RWPE2 (cell line): ENCODE measurements at regions not wholly inside any gene's neighbourhood (a gene's known extent, or its start where the extent isn't known, plus 50 kb on each side); places are given as distances from the start of the nearest gene placed in this dataset.

Experiments used
- ATAC-seq: fragments of 200-7000 bp; cut with Tn5 transposase; 3 replicates; pipeline ENCODE4 v1.9.1; 2021; ENCODE audit warnings: low read depth
- DNase-seq: peaks from one replicate; pipeline ENCODE4 v3.0.0-alpha.2; 2020; ENCODE audit warnings: low spot score
- H3K27ac ChIP-seq: fragments of 450-650 bp; 2 replicates; pipeline ENCODE4 v1.5.1; 2017; ENCODE audit warnings: mild to moderate bottlenecking; ENCODE audit not compliant: poor library complexity, severe bottlenecking
- H3K27me3 ChIP-seq: fragments of 250-450 bp; sonication (Bioruptor Pico); 2 replicates; pipeline ENCODE4 v1.5.1; 2021; ENCODE audit warnings: mild to moderate bottlenecking, moderate library complexity; ENCODE audit not compliant: insufficient read depth, poor library complexity, severe bottlenecking
- H3K36me3 ChIP-seq: fragments of 250-450 bp; sonication (Bioruptor Pico); 2 replicates; pipeline ENCODE4 v1.5.1; 2020; ENCODE audit warnings: low read depth, mild to moderate bottlenecking, moderate library complexity
- H3K4me1 ChIP-seq: fragments of 250-450 bp; sonication (Bioruptor Pico); 2 replicates; pipeline ENCODE4 v1.5.1; 2021; ENCODE audit warnings: mild to moderate bottlenecking, moderate library complexity; ENCODE audit not compliant: insufficient read depth, poor library complexity, severe bottlenecking
- H3K4me3 ChIP-seq: fragments of 250-450 bp; sonication (Bioruptor Pico); 2 replicates; pipeline ENCODE4 v1.5.1; 2021; ENCODE audit warnings: mild to moderate bottlenecking, moderate library complexity; ENCODE audit not compliant: severe bottlenecking
- H3K9me3 ChIP-seq: fragments of 250-450 bp; sonication (Bioruptor Pico); 2 replicates; pipeline ENCODE4 v1.5.1; 2021; ENCODE audit warnings: mild to moderate bottlenecking, moderate library complexity; ENCODE audit not compliant: severe bottlenecking
- CTCF ChIP-seq: fragments of 450-650 bp; IDR thresholded peaks from one replicate; pipeline ENCODE4 v1.5.1; 2017; ENCODE audit warnings: mild to moderate bottlenecking, moderate library complexity; ENCODE audit not compliant: poor library complexity, severe bottlenecking

GRCh38 chr7:131026297-131027000 is 292.4 kb upstream of the KLF14 start:
- TF ChIP-seq CTCF, result no peak
- Histone ChIP-seq H3K4me1 (peaks cover 15% of the 10 kb centered on the region), H3K4me3 (no peak overlapping the region), H3K27ac (peak overlapping the region; percentile 58), H3K36me3 (no peaks in the 10 kb centered on the region), H3K9me3 (no peaks in the 10 kb centered on the region), H3K27me3 (no peaks in the 10 kb centered on the region)
- ATAC-seq, result peak; percentile 81
- no peak for DNase-seq

- no peak overlapping the region for H3K4me3 ChIP-seq
- ATAC-seq, result peak; percentile 44
- no peaks in the 10 kb centered on the region for H3K9me3 ChIP-seq
- DNase-seq, result no peak
- no peak for TF ChIP-seq CTCF
- H3K27ac ChIP-seq, result peak overlapping the region; percentile 58
- peaks cover 15% of the 10 kb centered on the region for H3K4me1 ChIP-seq
- H3K27me3 ChIP-seq, result no peaks in the 10 kb centered on the region
- no peaks in the 10 kb centered on the region for H3K36me3 ChIP-seq
These were observed 293.3 kb upstream of the KLF14 start for GRCh38 chr7:131027287-131027773.

- DNase-seq (no peak), ATAC-seq (no peak)
- Histone ChIP-seq H3K27me3 (no peaks in the 10 kb centered on the region), H3K36me3 (no peaks in the 10 kb centered on the region), H3K27ac (peak overlapping the region; percentile 58), H3K4me1 (peaks cover 15% of the 10 kb centered on the region), H3K9me3 (no peaks in the 10 kb centered on the region), H3K4me3 (no peak overlapping the region)
- TF ChIP-seq CTCF, result no peak
These were observed 294.3 kb upstream of the KLF14 start for GRCh38 chr7:131028295-131028694.

- no peak for TF ChIP-seq CTCF
- Histone ChIP-seq H3K4me3 (no peak overlapping the region), H3K36me3 (no peaks in the 10 kb centered on the region), H3K27me3 (no peaks in the 10 kb centered on the region), H3K9me3 (no peaks in the 10 kb centered on the region), H3K27ac (no peak overlapping the region), H3K4me1 (peaks cover 15% of the 10 kb centered on the region)
- DNase-seq (no peak), ATAC-seq (no peak)
These were observed 295.0 kb upstream of the KLF14 start for GRCh38 chr7:131029002-131029401.
